Astrocyte of the spinal cord (primary cell): ENCODE measurements at regions not wholly inside any gene's neighbourhood (a gene's known extent, or its start where the extent isn't known, plus 50 kb on each side); places are given as distances from the start of the nearest gene placed in this dataset.

Source experiments
- DNase-seq: peaks from one replicate; pipeline ENCODE4 v3.0.0; 2011; ENCODE audit warnings: low read depth, low spot score
- H3K4me3 ChIP-seq: 2 replicates; pipeline ENCODE4 v1.5.1; 2011; ENCODE audit warnings: low read depth, mild to moderate bottlenecking, low read length, moderate library complexity
- in situ Hi-C: cut with HindIII; loops from 2 replicates; pipeline ENCODE4 v1.10.0; 2017; ENCODE audit warnings: low sequenced_read_pairs
- TF ChIP-seq, protein P1 (sequence below): IDR thresholded peaks from 2 replicates; pipeline ENCODE4 v1.5.1; 2012; ENCODE audit warnings: low read depth, mild to moderate bottlenecking, low read length, inconsistent platforms

DNA sequence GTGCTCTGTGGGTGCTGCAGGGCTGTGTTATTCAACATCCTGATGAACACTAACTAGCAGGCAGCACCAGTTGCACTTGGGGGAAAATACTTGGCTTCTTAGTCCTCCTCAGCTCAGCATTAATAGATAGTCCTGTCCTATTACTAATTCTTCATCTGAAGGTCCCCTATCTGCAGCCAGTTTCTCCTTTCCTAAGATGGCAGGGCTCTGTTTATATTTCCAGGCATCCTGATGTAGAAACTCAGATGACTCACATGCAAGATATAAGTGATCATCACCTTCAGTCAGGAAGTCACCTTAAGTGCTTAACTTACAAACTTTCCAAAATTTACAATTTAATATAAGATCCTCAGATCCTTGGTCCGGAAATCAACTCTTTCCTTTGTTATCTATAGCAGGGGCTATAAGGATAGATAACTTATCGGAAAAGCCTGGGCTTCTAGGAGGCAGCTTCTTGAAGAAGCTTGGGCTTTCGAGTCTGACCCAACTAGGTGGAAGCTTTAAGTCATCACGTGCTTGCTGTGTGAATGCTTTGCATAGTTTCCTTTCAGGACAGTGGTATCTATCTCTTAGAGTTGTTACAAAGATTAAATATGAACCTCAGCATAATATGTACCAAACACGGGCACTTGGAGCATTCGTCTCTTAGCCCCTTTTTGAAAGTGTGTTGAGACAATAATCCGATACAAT is 181.0 kb upstream of the GRIP1 start:
- in situ Hi-C loops, result no loop called here
- H3K4me3 ChIP-seq, result no peak overlapping the region
- TF ChIP-seq, protein P1, sequence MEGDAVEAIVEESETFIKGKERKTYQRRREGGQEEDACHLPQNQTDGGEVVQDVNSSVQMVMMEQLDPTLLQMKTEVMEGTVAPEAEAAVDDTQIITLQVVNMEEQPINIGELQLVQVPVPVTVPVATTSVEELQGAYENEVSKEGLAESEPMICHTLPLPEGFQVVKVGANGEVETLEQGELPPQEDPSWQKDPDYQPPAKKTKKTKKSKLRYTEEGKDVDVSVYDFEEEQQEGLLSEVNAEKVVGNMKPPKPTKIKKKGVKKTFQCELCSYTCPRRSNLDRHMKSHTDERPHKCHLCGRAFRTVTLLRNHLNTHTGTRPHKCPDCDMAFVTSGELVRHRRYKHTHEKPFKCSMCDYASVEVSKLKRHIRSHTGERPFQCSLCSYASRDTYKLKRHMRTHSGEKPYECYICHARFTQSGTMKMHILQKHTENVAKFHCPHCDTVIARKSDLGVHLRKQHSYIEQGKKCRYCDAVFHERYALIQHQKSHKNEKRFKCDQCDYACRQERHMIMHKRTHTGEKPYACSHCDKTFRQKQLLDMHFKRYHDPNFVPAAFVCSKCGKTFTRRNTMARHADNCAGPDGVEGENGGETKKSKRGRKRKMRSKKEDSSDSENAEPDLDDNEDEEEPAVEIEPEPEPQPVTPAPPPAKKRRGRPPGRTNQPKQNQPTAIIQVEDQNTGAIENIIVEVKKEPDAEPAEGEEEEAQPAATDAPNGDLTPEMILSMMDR, result no peak
- DNase-seq, result no peak

DNA sequence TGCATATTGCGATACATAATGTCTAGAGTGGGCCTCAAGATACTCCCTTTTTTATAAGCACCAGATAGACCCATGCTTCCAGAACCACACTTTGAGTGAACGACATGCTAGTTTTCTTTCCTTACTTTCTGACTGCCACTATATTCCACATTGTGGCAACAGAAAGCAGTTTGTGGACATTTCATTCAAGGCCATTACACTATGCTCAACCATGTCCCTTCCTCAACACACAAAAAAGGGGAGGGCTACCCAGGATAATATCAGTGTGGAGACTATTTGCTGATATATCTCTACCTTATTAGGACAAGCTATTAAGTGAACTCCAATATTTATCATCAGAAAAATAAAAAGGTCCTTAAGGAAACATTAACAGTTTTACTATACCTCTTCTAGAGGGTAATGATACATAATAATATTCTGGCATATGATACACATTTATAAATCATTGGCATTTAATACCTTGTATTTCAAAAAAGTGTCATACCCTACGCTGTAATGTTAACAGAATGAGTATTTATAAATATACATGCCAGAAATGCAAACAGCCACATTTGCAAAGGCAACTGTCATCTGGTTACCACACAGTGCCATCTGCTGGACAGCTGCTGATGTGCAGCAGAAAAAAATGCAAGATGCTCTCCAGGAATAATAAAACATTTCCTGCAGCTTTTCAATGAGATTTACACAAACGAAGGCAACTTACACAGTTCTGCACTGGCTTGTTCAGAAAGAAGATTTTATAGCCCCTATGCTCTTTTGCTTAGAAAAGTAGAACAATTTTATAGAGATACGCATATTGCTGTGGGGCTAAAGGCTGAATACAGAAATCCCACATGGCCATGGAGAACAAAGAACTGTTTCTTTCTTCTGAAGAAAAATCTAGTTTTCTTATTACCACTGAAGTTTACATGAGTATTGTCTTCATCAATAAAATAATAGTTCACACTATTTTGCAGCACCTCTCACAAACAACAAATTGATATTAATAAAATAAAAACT is 182.2 kb upstream of the GRIP1 start:
- TF ChIP-seq, protein P1, result peak; percentile 94
- DNase-seq, result peak; percentile 66
- no peak overlapping the region for H3K4me3 ChIP-seq
- in situ Hi-C loops, result no loop called here

DNA sequence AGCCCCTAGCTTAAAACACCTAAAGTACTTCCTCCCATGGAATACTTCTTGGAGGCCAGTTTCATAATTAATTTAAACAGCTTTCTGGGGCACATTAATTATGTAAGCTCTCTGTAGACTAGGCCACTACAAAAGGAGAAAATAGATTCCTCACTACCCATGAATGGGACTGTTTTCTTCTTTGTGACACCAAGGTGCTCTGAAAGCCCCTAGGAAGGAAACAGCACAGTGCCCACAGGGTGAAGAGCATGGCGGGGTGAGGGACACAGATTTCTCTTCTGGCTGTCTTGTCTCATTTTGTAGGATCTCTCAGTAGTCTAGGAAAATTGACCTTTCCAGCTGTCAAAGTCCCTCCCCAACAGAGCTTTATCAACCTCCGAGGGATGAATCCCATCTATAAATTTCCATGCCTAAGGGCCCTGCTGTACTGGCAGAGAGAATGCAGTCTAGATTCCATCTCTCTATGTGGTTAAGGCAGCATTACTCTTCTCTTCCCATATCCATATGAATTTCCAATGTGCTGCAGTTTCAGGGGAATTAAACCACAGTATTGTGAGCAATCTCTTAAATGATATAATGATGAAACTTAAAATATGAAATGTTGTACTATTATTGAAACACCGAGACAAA is 183.6 kb upstream of the GRIP1 start:
- TF ChIP-seq, protein P1, result no peak
- in situ Hi-C loops, result no loop called here
- no peak for DNase-seq
- H3K4me3 ChIP-seq, result no peak overlapping the region

DNA sequence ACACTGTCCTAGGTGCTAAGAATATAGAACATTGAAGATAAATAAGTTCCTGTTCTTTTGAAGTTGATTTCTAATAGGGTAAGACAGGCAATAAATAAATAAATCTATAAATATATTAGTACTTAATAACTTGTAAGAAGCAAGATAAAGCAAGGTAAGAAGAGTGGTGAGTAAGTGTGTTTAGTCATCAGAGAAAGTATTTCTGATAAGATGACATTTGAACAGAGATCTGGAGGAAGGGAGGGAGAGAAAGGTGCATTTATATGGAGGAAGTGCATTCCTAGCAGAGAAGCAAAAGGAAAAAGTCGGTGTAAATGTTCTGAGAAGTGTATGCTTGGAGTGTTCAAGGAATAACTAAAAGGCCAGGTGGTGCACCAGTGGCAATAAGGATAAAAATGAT is 184.4 kb upstream of the GRIP1 start:
- in situ Hi-C loops, result no loop called here
- TF ChIP-seq, protein P1, result no peak

DNA sequence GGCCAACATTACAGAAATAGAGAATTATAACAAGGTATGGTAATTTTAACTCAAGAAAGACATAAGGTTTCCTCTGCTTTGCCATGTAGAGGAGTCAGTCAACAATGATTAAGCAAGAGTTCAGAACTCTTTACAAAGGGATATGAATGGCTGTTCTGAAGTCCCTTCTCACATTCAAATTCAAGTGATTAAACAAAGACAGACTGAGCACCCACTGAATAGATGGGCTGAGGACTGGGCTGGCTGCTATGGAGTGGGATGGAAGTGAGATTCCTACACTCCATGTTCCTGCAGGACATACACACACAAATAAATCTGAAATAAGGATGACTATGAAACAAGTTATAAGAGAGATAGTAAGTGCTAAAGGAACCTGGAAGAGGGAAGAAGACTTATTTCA is 199.0 kb upstream of the GRIP1 start:
- H3K4me3 ChIP-seq, result no peak overlapping the region
- no peak for DNase-seq
- TF ChIP-seq, protein P1, result no peak
- in situ Hi-C loops, result no loop called here

More for the DNA sequence above, 184.4 kb upstream of the GRIP1 start:
- DNase-seq, result no peak
- H3K4me3 ChIP-seq, result no peak overlapping the region

DNA sequence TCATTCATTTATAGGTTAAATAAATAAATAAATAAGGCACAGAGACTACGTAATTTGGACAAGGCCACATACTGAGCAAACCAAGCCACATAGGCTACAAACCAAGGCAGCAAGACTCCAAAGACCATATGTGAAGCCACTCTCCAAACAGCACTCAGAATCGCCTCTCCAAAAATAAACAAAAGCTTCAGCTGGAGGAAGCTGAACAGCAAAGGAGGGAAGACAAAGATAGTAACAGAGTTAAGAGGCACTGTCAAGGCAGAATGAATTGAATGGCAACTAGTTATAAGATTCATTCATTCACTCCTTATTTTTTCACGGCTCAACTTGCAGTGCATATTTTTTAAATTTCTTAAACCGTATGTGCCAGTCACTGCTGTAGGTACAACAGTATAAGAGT is 200.5 kb upstream of the GRIP1 start:
- in situ Hi-C loops, result no loop called here
- TF ChIP-seq, protein P1, result no peak
- no peak for DNase-seq
- no peak overlapping the region for H3K4me3 ChIP-seq
